Ovary (tissue), 7 donors: ENCODE measurements at regions not wholly inside any gene's neighbourhood (a gene's known extent, or its start where the extent isn't known, plus 50 kb on each side); places are given as distances from the start of the nearest gene placed in this dataset.

Source experiments
- DNase-seq, 5 donors: peaks; one replicate each; pipeline ENCODE4 v3.0.0-alpha.2; 2019 to 2020
- H3K27ac ChIP-seq, 2 donors: fragments of 200-600 bp; one replicate each; pipeline versions ENCODE4 v1.5.1 to v1.8.0; 2019 to 2022
- H3K27me3 ChIP-seq: fragments of 200-600 bp; one replicate; pipeline ENCODE4 v1.8.0; 2022
- H3K36me3 ChIP-seq: fragments of 200-600 bp; sonication (generic); one replicate; pipeline ENCODE4 v1.5.1; 2019
- H3K4me1 ChIP-seq: one replicate; pipeline ENCODE4 v1.8.1; 2013; ENCODE audit warnings: mild to moderate bottlenecking, moderate library complexity; ENCODE audit not compliant: insufficient read depth
- H3K4me3 ChIP-seq: fragments of 200-600 bp; sonication (generic); one replicate; pipeline ENCODE4 v1.5.1; 2017
- H3K9me3 ChIP-seq, 2 donors: fragments of 200-600 bp in 1 of 2; sonication (generic) in 1 of 2; one replicate each; pipeline versions ENCODE4 v1.5.1 to v1.8.1; 2013 to 2019; ENCODE audit warnings: mild to moderate bottlenecking in 1 of 2, moderate library complexity in 1 of 2
- CTCF ChIP-seq, 3 donors: fragments of 450-650 bp in 2 of 3; fragments of 200-600 bp in 1 of 3; IDR thresholded peaks; one replicate each; pipeline versions ENCODE4 v1.5.1 to v1.8.0; 2016 to 2022; ENCODE audit warnings: antibody characterized with exemption in 3 of 3, mild to moderate bottlenecking in 1 of 3
- EP300 ChIP-seq: sonication (generic); formaldehyde crosslinking; IDR thresholded peaks from one replicate; pipeline ENCODE4 v1.6.1; 2017; ENCODE audit warnings: antibody characterized with exemption
- POLR2A ChIP-seq: fragments of 450-650 bp; IDR thresholded peaks from one replicate; pipeline ENCODE4 v1.6.1; 2017; ENCODE audit warnings: antibody characterized with exemption, mild to moderate bottlenecking, moderate library complexity
- WGBS, 3 donors: extraction: QIAGEN DNeasy Blood & Tissue Kit in 1 of 3; methylation state at CpG; one replicate each; pipeline versions ENCODE4 v1.1.5 to v1.1.7; 2013 to 2017; 5-methylcytosine and 5-hydroxymethylcytosine counted together
- intact Hi-C, 4 donors: fragments of 100-400 bp; cut with DNase I; formaldehyde crosslinking; loops; one replicate each; pipeline versions ENCODE4 v1.11.0 to v1.15.1; 2022 to 2023
- donor health status: DM: no; HTN: no; CAD: no; lungs with moderate emphysema.
- donor health status: DM: no; HTN: no; CAD: no.
- donor health status: Bipolar disorder and iron deficiency.
- donor health status: DM: no; HTN: no; CAD: no.
- donor health status: DM: yes; HTN: yes; CAD: no.

- Histone ChIP-seq H3K4me3 (no peak overlapping the region), H3K36me3 (no peaks in the 10 kb centered on the region), H3K27me3 (no peaks in the 10 kb centered on the region), H3K4me1 (no peaks in the 10 kb centered on the region), H3K9me3 (no peaks in the 10 kb centered on the region), H3K27ac (no peak overlapping the region)
- TF ChIP-seq CTCF (IDR thresholded peaks at IDR 0.05) (no peak), EP300 (no peak), POLR2A (no peak)
- DNase-seq: no peak
- intact Hi-C loops: no loop called here
- WGBS, 3 donors: 49 to 60% (median 59%) methylated on average over 2 of the region's 2 CpGs
These were observed 1187.6 kb downstream of the OLFM4 start for GRCh38 chr13:54216221-54216620.

GRCh38 chr13:54226876-54227275 lies 1198.3 kb downstream of the OLFM4 start:
- intact Hi-C loops: no loop called here
- H3K9me3 ChIP-seq: no peaks in the 10 kb centered on the region
- H3K4me3 ChIP-seq: no peak overlapping the region
- no peaks in the 10 kb centered on the region for H3K4me1 ChIP-seq
- no peaks in the 10 kb centered on the region for H3K27me3 ChIP-seq
- TF ChIP-seq CTCF (IDR thresholded peaks at IDR 0.05) (no peak), EP300 (no peak), POLR2A (no peak)
- no peaks in the 10 kb centered on the region for H3K36me3 ChIP-seq
- H3K27ac ChIP-seq: no peak overlapping the region
- WGBS, 3 donors: 53 to 87% (median 61%) methylated on average over 1 of the region's 1 CpG
- DNase-seq: no peak

GRCh38 chr13:54232700-54233099 lies 1204.1 kb downstream of the OLFM4 start:
- WGBS, 3 donors: 34 to 41% (median 40%) methylated on average over 1 of the region's 1 CpG
- H3K27me3 ChIP-seq: no peaks in the 10 kb centered on the region
- no peak overlapping the region for H3K4me3 ChIP-seq
- H3K4me1 ChIP-seq: no peaks in the 10 kb centered on the region
- no peak for TF ChIP-seq POLR2A
- TF ChIP-seq EP300: no peak
- no peak for TF ChIP-seq CTCF (IDR thresholded peaks at IDR 0.05)
- no peaks in the 10 kb centered on the region for H3K36me3 ChIP-seq
- DNase-seq: no peak
- intact Hi-C loops: no loop called here
- H3K27ac ChIP-seq: no peak overlapping the region
- no peaks in the 10 kb centered on the region for H3K9me3 ChIP-seq

GRCh38 chr13:54234607-54235006 lies 1206.0 kb downstream of the OLFM4 start:
- TF ChIP-seq EP300: no peak
- TF ChIP-seq POLR2A: no peak
- TF ChIP-seq CTCF (IDR thresholded peaks at IDR 0.05): no peak
- 89 to 92% (median 92%) methylated on average over 7 of the region's 7 CpGs for WGBS, 3 donors

GRCh38 chr13:54241719-54242118 lies 1213.1 kb downstream of the OLFM4 start:
- intact Hi-C loops: no loop called here
- DNase-seq: no peak
- TF ChIP-seq CTCF (IDR thresholded peaks at IDR 0.05): no peak
- TF ChIP-seq POLR2A: no peak
- no peak for TF ChIP-seq EP300
- H3K27ac ChIP-seq: no peak overlapping the region
- no peaks in the 10 kb centered on the region for H3K9me3 ChIP-seq
- no peaks in the 10 kb centered on the region for H3K27me3 ChIP-seq
- H3K36me3 ChIP-seq: no peaks in the 10 kb centered on the region
- H3K4me1 ChIP-seq: no peaks in the 10 kb centered on the region
- H3K4me3 ChIP-seq: no peak overlapping the region

More at GRCh38 chr13:54234607-54235006, 1206.0 kb downstream of the OLFM4 start:
- intact Hi-C loops: no loop called here
- DNase-seq: no peak
- H3K4me1 ChIP-seq: no peaks in the 10 kb centered on the region
- no peaks in the 10 kb centered on the region for H3K36me3 ChIP-seq
- no peaks in the 10 kb centered on the region for H3K27me3 ChIP-seq
- no peaks in the 10 kb centered on the region for H3K9me3 ChIP-seq
- no peak overlapping the region for H3K4me3 ChIP-seq
- H3K27ac ChIP-seq: no peak overlapping the region
